Thyroid gland (tissue), 4 donors: ENCODE measurements at regions not wholly inside any gene's neighbourhood (a gene's known extent, or its start where the extent isn't known, plus 50 kb on each side); places are given as distances from the start of the nearest gene placed in this dataset.

Experiments used
- DNase-seq, 2 donors: peaks; one replicate each; pipeline ENCODE4 v3.0.0-alpha.2; 2019
- H3K27ac ChIP-seq, 3 donors: fragments of 200-600 bp; sonication (generic); 1 replicate in 2 of 3; 2 replicates in 1 of 3; pipeline ENCODE4 v1.5.1; 2016 to 2019; ENCODE audit warnings: mild to moderate bottlenecking in 1 of 3, moderate library complexity in 1 of 3
- H3K27me3 ChIP-seq: fragments of 200-600 bp; sonication (generic); one replicate; pipeline ENCODE4 v1.5.1; 2019
- H3K36me3 ChIP-seq, 2 donors: fragments of 200-600 bp; sonication (generic); one replicate each; pipeline ENCODE4 v1.5.1; 2016 to 2019
- H3K4me1 ChIP-seq, 2 donors: fragments of 200-600 bp; sonication (generic); one replicate each; pipeline ENCODE4 v1.5.1; 2017 to 2019
- H3K4me3 ChIP-seq, 3 donors: fragments of 200-600 bp; sonication (generic); replicated peaks in 1 of 3; 1 replicate in 2 of 3; 2 replicates in 1 of 3; pipeline ENCODE4 v1.5.1; 2016; ENCODE audit warnings: mild to moderate bottlenecking in 1 of 3
- H3K9me3 ChIP-seq: fragments of 200-600 bp; sonication (generic); one replicate; pipeline ENCODE4 v1.5.1; 2017
- POLR2A ChIP-seq, 2 donors: fragments of 450-650 bp; IDR thresholded peaks; one replicate each; pipeline ENCODE4 v1.6.1; 2017; ENCODE audit warnings: antibody characterized with exemption in 2 of 2, mild to moderate bottlenecking in 2 of 2, moderate library complexity in 1 of 2
- WGBS, 2 donors: methylation state at CpG; one replicate each; pipeline ENCODE4 v1.1.5; 2017; 5-methylcytosine and 5-hydroxymethylcytosine counted together
- intact Hi-C: fragments of 100-400 bp; cut with DNase I; formaldehyde crosslinking; loops from one replicate; pipeline ENCODE4 v1.15.1; 2023
- TF ChIP-seq, protein P1 (sequence below), 6 experiments: fragments of 200-600 bp in 3 of 6; fragments of 450-650 bp in 3 of 6; sonication (generic) in 3 of 6; IDR thresholded peaks; one replicate each; pipeline ENCODE4 v1.5.1; 2016 to 2019; ENCODE audit warnings: antibody characterized with exemption in 6 of 6, mild to moderate bottlenecking in 2 of 6, inconsistent platforms in 1 of 6, moderate library complexity in 1 of 6

DNA sequence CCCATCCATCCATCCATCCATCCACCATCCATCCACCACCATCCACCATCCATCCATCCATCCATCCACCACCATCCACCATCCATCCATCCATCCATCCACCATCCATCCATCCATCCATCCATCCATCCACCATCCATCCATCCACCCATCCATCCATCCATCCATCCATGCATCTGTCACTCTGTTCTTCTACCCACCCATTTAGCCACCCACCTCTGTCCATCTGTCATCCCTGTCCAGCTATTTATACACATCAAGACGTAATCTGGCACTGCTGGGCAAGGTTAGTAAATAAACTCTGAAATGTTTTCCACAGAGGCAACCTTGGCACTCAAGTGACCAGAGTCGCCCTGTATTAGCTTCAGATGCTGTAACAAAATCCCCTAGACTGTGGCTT is 120.9 kb downstream of the RTP5 start:
- Histone ChIP-seq H3K4me1 (no peaks in the 10 kb centered on the region), H3K36me3 (no peaks in the 10 kb centered on the region), H3K4me3 (no peak overlapping the region), H3K27ac (no peak overlapping the region), H3K9me3 (no peaks in the 10 kb centered on the region), H3K27me3 (no peaks in the 10 kb centered on the region)
- intact Hi-C loops = no loop called here
- TF ChIP-seq, protein P1, sequence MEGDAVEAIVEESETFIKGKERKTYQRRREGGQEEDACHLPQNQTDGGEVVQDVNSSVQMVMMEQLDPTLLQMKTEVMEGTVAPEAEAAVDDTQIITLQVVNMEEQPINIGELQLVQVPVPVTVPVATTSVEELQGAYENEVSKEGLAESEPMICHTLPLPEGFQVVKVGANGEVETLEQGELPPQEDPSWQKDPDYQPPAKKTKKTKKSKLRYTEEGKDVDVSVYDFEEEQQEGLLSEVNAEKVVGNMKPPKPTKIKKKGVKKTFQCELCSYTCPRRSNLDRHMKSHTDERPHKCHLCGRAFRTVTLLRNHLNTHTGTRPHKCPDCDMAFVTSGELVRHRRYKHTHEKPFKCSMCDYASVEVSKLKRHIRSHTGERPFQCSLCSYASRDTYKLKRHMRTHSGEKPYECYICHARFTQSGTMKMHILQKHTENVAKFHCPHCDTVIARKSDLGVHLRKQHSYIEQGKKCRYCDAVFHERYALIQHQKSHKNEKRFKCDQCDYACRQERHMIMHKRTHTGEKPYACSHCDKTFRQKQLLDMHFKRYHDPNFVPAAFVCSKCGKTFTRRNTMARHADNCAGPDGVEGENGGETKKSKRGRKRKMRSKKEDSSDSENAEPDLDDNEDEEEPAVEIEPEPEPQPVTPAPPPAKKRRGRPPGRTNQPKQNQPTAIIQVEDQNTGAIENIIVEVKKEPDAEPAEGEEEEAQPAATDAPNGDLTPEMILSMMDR (IDR thresholded peaks at IDR 0.05) = no peak
- no peak for TF ChIP-seq POLR2A (IDR thresholded peaks at IDR 0.05)
- no peak for DNase-seq
- WGBS, 2 donors = 81 to 91% methylated on average over 2 of the region's 2 CpGs

DNA sequence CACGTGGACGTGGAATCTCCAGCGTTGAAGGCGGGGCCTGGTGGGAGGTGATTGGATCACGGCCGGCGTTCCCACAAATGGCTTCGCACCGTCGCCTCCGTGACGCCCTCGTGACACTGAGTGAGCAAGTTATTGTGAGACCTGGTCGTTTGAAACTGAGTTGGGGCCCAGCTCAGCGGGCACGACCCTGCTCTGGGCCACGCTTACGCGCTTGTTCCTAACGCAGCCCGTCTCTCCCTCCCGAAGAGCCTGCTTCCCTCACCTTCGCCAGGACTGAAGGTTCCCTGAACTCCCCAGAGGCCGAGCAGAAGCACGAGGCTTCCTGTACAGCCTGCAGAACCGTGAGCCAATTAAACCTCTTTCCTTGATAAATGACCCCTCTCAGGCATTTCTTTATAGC is 121.8 kb downstream of the RTP5 start:
- intact Hi-C loops = no loop called here
- Histone ChIP-seq H3K27ac (no peak overlapping the region), H3K27me3 (no peaks in the 10 kb centered on the region), H3K4me1 (no peaks in the 10 kb centered on the region), H3K9me3 (no peaks in the 10 kb centered on the region), H3K36me3 (no peaks in the 10 kb centered on the region), H3K4me3 (no peak overlapping the region)
- 86 to 89% methylated on average over 26 of the region's 26 CpGs for WGBS, 2 donors
- TF ChIP-seq, protein P1 (IDR thresholded peaks at IDR 0.05) = no peak
- no peak for TF ChIP-seq POLR2A (IDR thresholded peaks at IDR 0.05)
- DNase-seq = no peak

DNA sequence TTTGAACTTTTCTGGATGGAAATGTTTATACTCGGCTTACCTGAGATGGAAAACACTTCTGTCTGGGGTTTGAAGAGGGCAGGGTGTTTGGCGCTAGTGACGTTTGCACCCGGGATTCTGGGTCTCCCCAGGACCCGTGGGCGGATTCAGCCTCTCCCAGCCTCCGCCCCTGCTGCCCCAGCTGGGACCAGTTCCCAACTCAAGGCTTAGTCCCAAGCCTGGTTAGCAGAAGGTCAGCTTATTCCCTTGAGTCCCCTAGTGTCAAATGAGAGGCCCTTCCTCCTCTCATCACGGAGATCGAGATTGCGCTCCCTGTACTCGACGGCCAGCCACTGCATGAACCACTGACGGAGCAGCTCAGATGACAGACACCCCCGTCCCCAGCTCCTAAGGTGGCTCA is 123.2 kb downstream of the RTP5 start:
- H3K27me3 ChIP-seq = no peaks in the 10 kb centered on the region
- no peaks in the 10 kb centered on the region for H3K36me3 ChIP-seq
- H3K27ac ChIP-seq = no peak overlapping the region
- H3K4me3 ChIP-seq = no peak overlapping the region
- no peaks in the 10 kb centered on the region for H3K4me1 ChIP-seq
- no peak for DNase-seq
- no peak for TF ChIP-seq POLR2A (IDR thresholded peaks at IDR 0.05)
- TF ChIP-seq, protein P1 (IDR thresholded peaks at IDR 0.05) = no peak
- intact Hi-C loops = no loop called here
- 89% methylated on average over 14 of the region's 14 CpGs for WGBS, 2 donors
- H3K9me3 ChIP-seq = no peaks in the 10 kb centered on the region

DNA sequence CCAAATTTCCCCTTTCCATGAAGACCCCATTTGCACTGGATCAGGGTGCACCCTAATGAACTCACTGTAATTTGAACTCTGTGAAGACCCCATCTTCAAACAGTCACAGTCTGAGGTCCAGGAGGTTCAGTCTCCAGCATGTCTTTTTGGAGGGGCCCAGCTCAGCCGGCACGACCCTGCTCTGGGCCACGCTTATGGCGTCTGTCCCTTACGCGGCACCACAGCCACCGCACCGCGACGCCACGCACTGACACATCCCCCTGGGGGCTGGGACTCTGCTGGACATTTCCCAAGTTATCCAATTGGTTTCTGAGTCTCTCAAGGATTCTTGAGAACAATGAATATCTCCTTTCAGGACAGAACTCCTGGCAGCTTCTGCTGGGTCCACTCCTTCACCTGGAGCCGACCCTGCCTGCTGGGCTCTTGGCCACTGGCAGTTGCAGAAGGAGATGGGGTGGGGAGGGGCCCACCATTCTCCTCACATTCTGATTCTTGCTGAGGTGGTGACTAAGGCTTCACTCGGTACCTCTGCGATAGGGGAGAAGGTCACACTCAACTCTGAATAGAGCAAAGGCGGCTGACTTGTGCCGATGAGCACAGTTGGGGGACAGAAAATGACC is 124.0 kb downstream of the RTP5 start:
- no peak for DNase-seq
- H3K9me3 ChIP-seq = no peaks in the 10 kb centered on the region
- intact Hi-C loops = no loop called here
- no peaks in the 10 kb centered on the region for H3K4me1 ChIP-seq
- no peaks in the 10 kb centered on the region for H3K36me3 ChIP-seq
- H3K27me3 ChIP-seq = no peaks in the 10 kb centered on the region
- WGBS, 2 donors = 94 to 97% methylated on average over 16 of the region's 16 CpGs
- no peak overlapping the region for H3K4me3 ChIP-seq
- H3K27ac ChIP-seq = no peak overlapping the region
- TF ChIP-seq, protein P1 (IDR thresholded peaks at IDR 0.05) = no peak
- no peak for TF ChIP-seq POLR2A (IDR thresholded peaks at IDR 0.05)

DNA sequence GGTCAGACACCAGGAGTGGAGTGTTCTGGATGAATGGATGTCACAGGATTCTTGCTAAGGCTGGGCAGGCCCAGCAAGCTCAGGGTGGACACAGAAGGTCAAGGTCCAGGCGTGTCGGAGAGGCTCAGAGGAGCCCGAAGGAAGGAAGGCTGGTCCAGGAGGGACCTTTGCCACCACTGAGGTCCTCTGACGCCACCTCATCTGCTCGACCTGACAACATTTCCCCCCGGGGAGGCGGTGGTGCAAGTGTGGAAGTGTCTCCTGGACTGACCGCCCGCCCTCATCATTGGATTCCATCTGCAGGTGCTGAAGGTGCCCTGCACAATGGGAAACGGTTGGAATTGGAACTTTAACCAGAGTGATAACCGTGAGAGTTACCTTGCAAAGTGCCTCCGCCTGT is 124.6 kb downstream of the RTP5 start:
- Histone ChIP-seq H3K27me3 (no peaks in the 10 kb centered on the region), H3K9me3 (no peaks in the 10 kb centered on the region), H3K36me3 (no peaks in the 10 kb centered on the region), H3K4me1 (no peaks in the 10 kb centered on the region), H3K27ac (no peak overlapping the region), H3K4me3 (no peak overlapping the region)
- intact Hi-C loops = no loop called here
- WGBS, 2 donors = 87% methylated on average over 12 of the region's 12 CpGs
- TF ChIP-seq, protein P1 (IDR thresholded peaks at IDR 0.05) = no peak
- no peak for TF ChIP-seq POLR2A (IDR thresholded peaks at IDR 0.05)
- DNase-seq = no peak
